NCI-H226 (cell line): ENCODE measurements at regions not wholly inside any gene's neighbourhood (a gene's known extent, or its start where the extent isn't known, plus 50 kb on each side); places are given as distances from the start of the nearest gene placed in this dataset.
"Not testable (repeated sequence)": the region's sequence is repeated elsewhere in the genome, so short reads cannot be mapped to it uniquely, and the experiment has no call there.

Experiments
- DNase-seq: peaks from one replicate; pipeline ENCODE4 v3.0.0-alpha.2; 2015

DNA sequence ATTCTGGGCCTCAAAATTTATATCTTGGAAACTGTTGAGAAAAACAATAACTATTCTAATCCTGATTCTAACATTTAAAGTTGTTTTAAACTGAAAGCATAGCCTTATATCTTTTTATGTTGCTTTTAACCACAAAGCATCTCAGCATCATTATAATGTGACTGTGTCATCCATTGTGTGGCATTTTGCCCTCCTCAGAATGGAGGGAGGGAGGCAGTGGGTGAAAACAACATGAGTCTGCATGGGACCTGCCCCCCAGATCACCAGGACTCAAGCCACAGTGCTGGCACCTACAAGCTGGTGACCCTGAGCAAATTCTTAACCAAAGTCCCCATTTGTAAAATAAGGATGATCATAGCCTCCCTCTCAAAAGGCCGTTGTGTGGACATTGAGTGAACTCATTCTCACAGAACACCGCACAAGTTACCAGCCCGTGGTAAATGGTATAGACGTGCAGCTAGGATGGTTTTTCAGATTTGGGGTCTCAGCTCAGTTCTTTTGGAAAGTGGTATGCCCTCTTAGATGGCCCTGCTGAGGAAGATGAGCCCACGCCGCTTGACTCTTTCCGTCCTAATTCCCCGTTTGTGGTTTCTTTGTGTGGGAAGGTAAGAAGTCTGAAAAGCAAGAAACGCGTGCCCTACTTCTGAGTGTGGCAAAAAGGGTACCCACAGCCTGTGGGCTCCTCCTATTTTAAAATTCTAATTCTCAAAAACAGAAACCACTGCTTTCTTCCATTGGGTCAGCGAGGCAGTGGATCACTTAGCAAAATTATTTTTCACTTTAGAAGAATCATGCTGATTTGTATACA lies 305.0 kb upstream of the ID2 start:
- no peak for DNase-seq

DNA sequence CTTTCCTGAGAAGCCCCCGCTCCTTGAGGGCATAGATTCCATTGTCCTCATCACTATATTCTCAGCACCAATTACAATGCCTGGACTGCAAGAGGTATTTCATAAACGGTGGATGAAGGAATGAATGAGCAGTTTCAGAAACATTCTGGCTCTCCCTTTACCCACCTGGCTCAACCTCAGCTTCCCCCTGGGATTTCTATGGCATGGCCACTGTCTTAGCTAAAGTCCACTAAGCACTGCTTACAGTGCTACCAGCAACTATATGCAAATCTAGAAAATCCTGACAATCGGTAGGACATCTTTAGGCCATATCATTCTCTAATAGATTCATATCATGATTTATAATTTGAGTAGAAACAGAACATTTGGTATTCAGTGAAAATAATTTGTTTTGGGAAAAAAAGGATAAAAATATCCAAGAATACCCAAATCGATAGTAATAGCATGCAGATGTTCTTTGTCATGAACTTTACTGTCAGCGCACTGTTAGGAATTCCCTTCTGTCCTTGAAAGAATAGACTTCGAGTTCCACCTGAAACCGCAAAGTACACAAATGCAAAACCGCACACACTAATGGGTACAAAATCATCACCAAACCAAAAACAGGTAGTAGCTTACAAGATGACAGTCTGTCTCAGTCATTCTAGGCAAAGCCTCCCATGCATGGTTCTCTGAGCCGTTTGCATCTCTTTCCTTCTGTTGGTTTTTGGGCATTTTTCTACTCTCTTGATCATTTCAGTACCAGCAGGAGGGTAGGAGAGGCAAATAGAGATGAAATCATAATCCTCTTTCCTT lies 303.6 kb upstream of the ID2 start:
- no peak for DNase-seq

DNA sequence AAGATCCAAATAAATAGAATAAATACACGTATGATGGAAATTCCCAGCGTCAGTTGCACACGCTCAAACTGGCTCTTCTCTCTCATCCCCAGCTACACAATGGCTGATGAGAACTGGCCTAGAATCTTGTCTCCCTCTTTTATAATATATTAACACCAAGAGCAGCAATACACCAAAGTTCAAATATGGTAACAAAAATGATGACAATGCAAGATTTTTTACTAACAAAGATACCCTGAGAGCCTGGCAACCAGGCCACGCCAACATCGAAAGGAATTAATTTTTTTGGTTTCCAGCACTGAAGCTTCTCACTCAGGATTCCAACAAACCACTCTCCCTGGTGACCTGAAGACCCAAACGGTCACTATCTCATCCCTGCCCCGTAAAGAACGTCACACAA lies 302.7 kb upstream of the ID2 start:
- no peak for DNase-seq

DNA sequence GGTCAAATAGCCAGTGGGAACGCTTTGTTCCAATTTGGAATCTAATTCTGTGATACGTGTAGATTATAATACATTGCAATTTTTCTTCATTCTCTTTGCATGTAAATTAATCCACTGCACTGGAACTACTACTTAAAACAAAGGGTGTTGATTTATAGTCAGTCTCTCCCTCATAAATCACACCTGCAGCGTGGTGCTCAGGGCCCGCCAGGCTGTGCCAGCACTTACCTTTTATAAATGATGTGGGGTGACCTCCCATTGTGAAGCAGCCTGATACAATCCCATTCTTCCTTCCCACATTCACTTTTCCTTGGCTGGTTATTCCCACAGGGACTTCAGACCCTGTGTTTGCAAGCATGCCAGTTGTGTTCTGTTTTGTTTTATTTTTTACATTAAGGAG lies 302.3 kb upstream of the ID2 start:
- no peak for DNase-seq

DNA sequence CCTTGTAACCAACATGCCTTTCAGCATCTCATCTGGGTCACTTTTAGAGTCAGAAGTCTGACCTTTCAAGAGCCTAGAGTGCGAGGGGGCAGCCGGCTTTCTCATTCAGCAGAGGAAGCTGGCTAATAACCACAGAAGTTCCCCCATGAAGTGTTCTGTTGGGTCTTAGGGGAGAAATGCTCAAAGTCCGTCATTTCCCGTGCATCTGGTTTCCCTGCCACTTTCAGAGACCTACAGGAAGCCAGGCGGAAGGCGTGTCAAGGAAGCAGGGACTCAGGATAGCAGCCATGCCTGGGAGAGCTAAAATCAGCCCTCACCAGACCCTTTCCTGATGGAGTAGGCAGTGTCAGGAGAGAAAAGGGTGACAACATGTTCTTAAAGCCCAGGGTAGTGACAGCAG lies 301.8 kb upstream of the ID2 start:
- DNase-seq: no peak

DNA sequence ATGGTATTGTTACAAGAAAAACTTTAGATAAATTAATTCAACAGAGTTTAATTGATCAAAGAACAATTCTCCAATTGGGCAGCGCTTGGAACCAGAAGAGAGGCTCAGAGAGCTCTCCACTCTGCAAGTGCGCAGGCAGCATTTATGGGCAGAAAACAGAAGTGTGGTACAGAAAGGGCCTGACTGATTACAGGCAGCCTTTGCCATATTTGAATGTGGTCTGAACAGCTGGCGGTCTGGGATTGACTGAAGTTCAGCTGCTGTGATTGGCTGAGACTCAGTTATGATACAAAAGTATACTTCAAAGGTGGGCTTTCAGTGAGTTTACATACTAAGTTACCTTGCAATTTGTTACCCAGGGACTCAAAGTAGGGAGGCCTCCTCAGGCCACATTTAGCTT lies 301.3 kb upstream of the ID2 start:
- DNase-seq: no peak

DNA sequence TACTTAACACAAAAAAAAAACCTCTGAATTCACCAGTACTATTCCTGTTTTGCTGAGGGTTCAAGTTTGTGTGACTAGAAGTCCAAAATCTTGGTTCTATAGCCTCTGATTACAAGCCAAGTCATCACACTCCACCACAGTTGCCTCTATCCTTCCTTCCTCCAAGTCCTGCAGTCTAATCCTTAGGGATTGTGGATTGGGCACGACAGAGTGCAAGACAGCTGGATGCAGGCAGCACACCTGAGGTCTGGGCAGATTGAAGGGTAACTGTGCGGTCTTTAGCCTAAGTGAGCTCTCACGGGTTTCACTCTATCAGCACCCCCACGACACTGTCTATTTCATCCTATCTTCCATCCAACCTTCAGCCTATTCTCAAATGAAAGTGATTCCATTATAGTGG lies 299.4 kb upstream of the ID2 start:
- DNase-seq: no peak

DNA sequence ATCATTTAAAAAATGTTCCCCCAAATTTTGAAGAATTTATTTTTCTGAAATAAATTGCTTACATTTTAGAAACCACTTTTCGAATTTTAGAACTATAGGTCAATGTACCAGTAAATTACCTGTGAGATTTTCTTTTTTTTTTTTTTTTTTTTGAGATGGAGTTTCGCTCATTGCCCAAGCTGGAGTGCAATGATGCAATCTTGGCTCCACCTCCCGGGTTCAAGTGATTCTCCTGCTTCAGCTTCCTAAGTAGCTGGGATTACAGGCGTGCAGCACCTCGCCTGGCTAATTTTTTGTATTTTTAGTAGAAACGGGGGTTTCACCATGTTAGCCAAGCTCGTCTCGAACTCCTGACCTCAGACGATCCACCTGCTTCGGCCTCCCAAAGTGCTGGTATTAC lies 295.1 kb upstream of the ID2 start:
- DNase-seq: not testable (repeated sequence)

DNA sequence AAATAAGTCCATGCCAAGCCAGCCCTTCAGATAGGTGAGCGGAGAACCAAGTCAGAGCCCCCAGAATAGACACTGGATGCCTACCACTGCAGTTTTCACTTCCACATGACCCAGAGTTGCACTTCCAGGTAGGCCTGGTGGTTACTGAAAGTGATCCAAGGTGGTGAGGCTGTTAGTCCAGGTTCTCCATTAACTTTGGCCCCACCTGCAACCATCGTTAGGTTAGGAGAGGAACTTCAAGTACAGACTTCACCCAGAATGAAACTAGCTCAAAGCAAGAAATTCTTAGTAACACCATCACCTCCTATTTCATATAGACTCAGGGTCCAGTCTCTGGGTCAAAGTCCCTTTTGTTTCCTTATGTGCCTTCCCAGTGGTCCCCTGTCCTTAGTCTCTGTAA lies 293.1 kb upstream of the ID2 start:
- DNase-seq: no peak

DNA sequence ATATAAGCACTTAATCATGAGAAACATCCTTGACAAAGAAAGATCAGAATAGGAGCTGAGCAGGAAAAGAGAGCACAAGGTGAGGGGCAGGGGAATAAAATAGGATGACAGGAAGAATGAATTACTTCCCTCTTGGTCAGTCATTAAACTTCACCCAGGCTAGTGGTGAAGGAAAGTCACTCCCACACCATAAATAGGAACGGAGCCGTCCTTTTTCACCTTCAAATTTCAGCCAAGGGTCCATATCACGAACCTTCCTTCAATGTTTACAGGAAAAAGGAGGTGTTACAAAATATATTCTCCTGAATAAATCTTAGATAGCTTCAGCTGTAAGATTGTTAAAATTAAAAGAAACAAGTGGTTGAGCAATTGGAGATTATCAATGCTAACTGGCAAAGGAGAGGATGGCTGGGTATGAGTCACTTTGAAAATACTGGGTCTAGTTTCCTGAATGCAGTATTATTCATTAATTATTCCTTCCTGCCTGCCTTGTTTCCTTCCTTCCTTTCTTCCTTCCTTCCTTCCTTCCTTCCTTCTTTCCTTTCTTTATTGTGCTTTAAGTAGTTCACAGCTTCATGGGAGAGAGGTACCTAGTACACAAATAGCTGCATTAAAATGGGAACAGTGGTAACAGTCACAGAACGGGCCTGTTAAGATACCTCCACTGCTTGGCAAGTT lies 292.3 kb upstream of the ID2 start:
- peak; percentile 42 for DNase-seq

DNA sequence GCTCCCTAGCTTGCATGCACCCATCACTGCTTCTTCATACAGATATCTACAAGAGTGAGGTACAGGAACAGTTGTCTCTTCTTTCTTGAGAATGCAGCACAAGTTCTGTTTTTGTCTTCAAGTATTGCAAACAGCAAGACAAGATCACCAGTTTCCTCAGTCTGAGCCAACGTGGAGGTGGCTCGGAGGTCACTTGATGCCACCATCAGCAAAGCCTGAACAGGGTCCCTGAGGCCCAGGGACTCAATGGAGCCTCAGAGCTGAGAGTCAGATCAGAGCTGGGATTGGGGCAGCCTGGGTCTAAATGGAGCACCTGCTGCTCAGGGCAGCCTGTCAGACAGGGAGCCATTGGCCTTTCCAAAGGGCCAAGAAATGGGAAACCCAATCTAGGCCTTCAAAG lies 290.7 kb upstream of the ID2 start:
- DNase-seq: no peak

DNA sequence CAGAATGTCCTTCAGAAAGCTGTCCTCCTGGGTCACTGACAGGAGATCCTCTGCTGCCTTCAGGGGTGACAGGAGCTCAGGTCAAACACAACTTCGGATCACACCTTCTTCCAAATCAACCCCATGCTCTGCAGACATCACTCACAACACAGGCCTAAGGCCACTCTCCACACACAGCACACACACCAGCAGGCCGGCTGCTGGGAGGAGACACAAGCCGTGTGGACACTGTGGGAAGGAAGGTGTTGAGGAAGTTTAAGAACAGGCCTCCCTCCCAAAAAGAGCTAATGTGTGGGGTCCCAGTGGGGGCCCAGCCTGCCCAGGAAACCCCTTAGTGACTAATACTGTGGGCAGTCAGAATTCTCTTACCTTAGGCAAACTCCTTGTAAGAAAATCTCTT lies 290.3 kb upstream of the ID2 start:
- no peak for DNase-seq

DNA sequence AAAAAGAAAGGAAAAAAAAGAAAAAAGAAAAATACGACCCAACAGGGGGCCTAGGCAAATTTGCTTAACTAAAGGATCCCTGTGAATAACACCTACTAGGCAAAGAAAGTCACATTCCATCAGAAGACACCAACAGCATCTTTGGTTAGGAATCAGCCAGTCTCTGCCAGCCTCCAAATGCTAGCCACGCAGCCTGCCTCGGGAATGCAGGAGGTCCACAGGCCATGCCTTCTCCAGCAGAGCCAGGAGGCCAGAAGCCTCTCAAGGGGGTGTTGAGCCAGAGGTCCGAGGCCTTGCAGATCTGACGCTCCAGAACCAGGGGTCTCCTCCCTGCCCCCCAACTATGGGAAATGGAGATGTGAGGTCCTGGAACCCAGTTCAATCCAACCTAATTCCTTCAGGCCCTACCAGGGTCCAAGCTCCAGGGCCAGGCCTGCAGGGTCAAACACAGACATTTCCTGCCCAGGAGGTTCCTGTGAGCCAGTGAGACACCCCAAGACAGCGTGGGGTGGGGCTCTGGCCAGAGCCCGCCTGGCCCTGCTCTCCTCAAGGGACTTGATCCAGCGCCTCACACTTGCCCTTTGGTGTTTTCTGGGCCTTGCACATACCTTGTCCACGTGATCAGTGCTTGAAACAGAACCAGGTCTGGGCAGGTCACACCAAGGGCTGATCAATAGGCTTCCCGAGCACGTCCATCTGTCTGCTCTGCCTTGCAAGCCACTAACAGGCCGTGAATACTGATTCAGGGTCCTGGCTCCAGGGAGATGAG lies 289.6 kb upstream of the ID2 start:
- no peak for DNase-seq

DNA sequence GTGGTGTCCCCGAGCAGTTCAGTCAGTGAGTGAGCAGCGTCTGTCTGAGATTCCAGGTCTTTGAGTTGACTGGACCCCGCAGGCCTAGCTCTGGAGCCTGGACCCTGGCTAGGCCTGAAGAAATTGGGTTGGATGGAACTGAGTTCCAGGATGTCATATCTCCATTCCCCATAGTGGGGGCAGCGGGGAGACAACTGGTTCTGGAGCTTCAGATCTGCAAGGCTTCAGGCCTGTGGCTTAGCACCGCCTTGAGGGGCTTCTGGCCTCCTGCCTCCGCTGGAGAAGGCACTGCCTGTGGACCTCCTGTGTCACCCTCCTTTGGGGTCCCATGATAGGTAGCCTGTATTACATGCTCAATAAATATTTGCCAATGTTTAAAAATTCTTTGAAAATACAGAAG lies 288.4 kb upstream of the ID2 start:
- no peak for DNase-seq

DNA sequence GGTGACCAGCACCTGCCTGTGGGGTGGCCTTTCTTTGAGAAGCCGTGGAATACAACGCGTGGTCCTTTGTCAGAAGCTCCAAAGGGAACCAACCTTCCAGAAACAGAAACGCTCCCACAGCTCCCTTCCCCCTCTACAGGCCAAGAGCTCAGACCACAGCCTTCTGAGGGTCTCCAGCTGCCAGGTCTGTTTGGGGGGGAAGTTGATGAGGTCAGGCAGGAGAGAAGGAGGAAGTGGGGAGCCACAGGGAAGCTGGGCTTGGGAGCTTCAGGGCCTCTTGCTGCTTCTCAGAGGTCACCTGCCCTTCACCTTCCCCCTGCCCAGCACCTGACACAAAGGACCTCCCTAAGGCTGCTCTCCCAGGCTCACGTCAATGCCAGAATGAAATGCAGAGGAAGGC lies 287.7 kb upstream of the ID2 start:
- no peak for DNase-seq

DNA sequence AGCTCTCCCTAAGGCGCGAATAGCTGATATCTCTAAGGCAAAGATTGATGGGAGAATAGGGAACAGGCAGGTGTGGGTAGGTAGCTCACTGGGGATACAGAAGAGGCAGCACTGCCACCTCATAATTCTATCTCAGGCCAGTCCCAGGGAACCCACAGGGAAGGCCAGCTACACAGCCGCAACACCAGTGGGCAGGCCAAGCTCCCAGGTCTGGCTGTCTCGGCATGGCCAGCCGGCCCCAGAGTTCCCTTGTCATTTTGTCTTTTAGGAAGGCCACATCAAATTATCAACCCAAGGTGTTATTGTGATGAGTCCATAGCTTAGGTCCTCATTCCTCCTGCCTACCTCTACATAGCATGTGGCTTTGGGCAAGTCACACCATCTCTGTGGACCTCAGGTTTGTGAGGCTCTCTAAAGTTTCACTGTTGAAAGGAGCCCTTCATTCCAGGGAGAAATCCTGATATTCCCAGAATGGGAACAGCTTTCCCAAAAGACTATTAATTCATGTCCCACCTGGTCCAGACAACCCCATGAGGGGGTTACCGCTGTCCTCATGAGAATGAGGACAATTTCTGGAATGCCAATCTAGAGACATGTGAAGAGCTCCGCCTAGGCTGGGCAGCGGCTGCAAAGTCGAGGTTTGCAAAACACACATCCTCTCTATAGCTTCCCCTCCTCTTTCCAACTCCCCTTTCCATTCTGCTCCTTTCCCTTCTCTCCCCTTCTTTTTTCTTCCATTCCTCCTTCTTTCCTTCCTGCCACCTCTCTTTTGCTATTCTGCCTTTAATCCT lies 287.1 kb upstream of the ID2 start:
- no peak for DNase-seq

DNA sequence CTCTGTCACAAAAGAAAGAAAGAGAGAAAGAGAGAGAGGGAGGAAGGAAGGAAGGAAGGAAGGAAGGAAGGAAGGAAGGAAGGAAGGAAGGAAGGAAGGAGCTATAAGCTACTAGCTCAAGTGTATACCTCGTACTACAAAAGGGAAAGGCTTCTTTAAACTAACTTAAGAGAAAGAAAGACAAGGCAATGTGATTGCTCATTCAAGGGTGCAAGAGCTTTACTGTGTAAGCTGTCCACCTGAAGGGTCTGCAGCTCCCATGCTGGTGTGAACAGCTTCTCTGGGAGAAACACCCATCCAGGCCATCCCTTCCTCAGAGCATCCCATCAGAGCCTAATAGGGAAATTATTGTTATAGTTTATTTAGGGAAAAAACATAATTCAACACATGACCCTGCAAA lies 286.1 kb upstream of the ID2 start:
- no peak for DNase-seq

DNA sequence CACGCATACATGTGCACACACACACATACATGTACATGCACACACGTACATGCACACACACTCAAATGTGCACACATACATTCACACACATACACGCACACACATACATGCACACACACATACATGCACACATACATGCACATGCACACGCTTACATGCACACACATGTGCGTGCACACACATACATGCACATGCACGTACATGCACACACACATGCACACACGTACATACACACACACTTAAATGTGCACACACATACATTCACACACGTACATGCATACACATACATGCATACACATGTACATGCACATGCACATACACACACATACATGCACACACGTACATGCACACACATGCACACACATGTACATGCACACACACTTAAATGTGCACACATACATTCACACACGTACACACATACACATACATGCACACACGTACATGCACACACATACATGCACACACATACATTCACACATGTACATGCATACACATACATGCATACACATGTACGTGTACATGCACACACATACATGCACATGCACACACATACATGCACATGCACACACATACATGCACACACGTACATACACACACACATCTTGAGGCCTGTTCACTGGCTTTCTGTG lies 283.7 kb upstream of the ID2 start:
- DNase-seq: no peak

DNA sequence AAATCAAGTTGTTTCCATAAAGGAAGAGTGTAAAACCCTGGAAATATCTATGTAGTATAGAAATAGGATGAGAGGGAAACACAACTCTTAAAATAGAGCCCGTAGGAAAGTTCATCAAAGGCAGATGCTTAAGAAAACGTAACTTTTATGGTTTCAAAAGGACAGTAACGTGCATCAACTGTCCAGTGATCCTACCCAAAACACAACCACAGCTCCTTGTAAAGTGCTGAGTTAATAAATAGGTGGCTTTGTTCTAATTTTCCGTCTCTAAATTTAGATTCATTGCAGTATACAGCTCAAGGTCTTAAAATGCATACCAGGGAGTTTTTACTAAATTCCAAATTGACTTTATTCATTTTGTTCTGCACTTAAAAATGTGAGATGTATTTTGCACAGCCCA lies 282.1 kb upstream of the ID2 start:
- no peak for DNase-seq

DNA sequence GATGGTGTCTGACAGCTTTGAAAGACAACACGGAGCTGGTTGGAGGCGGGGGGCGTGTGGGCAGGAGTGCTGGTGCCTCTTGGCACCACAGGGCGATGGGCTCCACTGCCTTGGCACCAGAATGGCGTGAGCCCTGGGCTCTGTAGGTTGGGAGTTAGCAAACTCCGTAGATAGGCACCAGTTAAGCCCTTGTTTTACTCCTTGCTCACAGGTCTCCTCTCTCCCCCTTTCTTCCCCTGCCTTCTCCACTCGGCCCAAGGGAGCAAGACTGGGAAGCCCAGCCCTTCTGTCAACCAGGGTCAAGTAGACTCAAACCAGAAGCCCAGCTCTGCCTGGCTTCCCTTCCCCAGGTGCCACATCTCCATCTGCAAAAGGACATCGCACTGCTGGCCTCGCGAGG lies 281.7 kb upstream of the ID2 start:
- DNase-seq: no peak

DNA sequence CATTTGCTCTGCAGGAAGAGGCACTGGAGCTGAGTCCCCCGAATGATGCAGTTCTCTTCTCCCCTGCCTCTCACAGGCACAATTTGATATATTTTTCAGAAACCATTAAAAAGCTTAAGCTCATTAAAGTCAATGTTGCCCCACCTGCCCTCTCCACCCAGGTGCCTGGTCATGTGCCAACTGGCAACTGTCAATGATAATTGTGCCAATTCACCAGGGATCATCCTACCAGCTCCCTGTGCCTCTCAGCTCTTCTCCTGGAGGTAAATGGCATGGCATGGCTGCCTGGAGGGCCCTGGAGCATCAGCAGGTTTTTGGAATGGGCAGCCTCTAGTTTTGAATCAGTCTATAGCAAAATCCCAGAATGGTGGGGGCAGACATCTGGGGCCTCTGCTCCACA lies 279.6 kb upstream of the ID2 start:
- no peak for DNase-seq

DNA sequence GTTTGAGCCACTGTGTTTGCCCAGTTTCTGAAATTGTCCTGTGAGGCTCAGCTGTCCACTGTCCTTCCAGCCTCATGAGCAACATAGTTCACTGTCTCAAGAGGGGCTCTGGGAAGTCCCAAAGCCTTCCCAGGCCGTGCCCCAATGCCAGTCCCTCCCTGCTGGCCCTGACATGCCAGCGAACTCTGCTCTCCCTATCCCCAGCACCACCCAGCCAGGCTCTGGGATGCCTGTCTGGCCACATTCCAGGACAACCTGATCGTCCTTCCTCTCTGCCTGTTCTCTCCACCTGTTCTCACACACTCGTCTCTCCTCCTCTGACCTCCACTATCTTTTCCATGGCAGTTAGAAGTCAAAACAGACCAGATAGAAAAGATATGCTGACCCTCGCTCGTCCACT lies 278.0 kb upstream of the ID2 start:
- DNase-seq: no peak
